RWPE2 (cell line): ENCODE measurements at regions not wholly inside any gene's neighbourhood (a gene's known extent, or its start where the extent isn't known, plus 50 kb on each side); places are given as distances from the start of the nearest gene placed in this dataset.

Experiments
- ATAC-seq: fragments of 200-7000 bp; cut with Tn5 transposase; 3 replicates; pipeline ENCODE4 v1.9.1; 2021; ENCODE audit warnings: low read depth
- DNase-seq: peaks from one replicate; pipeline ENCODE4 v3.0.0-alpha.2; 2020; ENCODE audit warnings: low spot score
- H3K27ac ChIP-seq: fragments of 450-650 bp; 2 replicates; pipeline ENCODE4 v1.5.1; 2017; ENCODE audit warnings: mild to moderate bottlenecking; ENCODE audit not compliant: poor library complexity, severe bottlenecking
- H3K27me3 ChIP-seq: fragments of 250-450 bp; sonication (Bioruptor Pico); 2 replicates; pipeline ENCODE4 v1.5.1; 2021; ENCODE audit warnings: mild to moderate bottlenecking, moderate library complexity; ENCODE audit not compliant: insufficient read depth, poor library complexity, severe bottlenecking
- H3K36me3 ChIP-seq: fragments of 250-450 bp; sonication (Bioruptor Pico); 2 replicates; pipeline ENCODE4 v1.5.1; 2020; ENCODE audit warnings: low read depth, mild to moderate bottlenecking, moderate library complexity
- H3K4me1 ChIP-seq: fragments of 250-450 bp; sonication (Bioruptor Pico); 2 replicates; pipeline ENCODE4 v1.5.1; 2021; ENCODE audit warnings: mild to moderate bottlenecking, moderate library complexity; ENCODE audit not compliant: insufficient read depth, poor library complexity, severe bottlenecking
- H3K4me3 ChIP-seq: fragments of 250-450 bp; sonication (Bioruptor Pico); 2 replicates; pipeline ENCODE4 v1.5.1; 2021; ENCODE audit warnings: mild to moderate bottlenecking, moderate library complexity; ENCODE audit not compliant: severe bottlenecking
- H3K9me3 ChIP-seq: fragments of 250-450 bp; sonication (Bioruptor Pico); 2 replicates; pipeline ENCODE4 v1.5.1; 2021; ENCODE audit warnings: mild to moderate bottlenecking, moderate library complexity; ENCODE audit not compliant: severe bottlenecking
- CTCF ChIP-seq: fragments of 450-650 bp; IDR thresholded peaks from one replicate; pipeline ENCODE4 v1.5.1; 2017; ENCODE audit warnings: mild to moderate bottlenecking, moderate library complexity; ENCODE audit not compliant: poor library complexity, severe bottlenecking

GRCh38 chr6:145336119-145336518 lies 399.2 kb downstream of the EPM2A start:
- no peak overlapping the region for H3K27ac ChIP-seq
- TF ChIP-seq CTCF, result no peak
- H3K4me3 ChIP-seq, result no peak overlapping the region
- H3K4me1 ChIP-seq, result peaks cover 6% of the 10 kb centered on the region
- no peaks in the 10 kb centered on the region for H3K36me3 ChIP-seq
- no peak for ATAC-seq
- no peaks in the 10 kb centered on the region for H3K9me3 ChIP-seq
- no peaks in the 10 kb centered on the region for H3K27me3 ChIP-seq
- no peak for DNase-seq

- Histone ChIP-seq H3K27me3 (no peaks in the 10 kb centered on the region), H3K4me1 (peaks cover 6% of the 10 kb centered on the region), H3K9me3 (no peaks in the 10 kb centered on the region), H3K4me3 (no peak overlapping the region), H3K36me3 (no peaks in the 10 kb centered on the region), H3K27ac (no peak overlapping the region)
- DNase-seq (no peak), ATAC-seq (no peak)
- TF ChIP-seq CTCF, result no peak
Measured at GRCh38 chr6:145339089-145339488, 396.2 kb downstream of the EPM2A start.

- no peak for TF ChIP-seq CTCF
Measured at GRCh38 chr6:145340256-145340655, 395.1 kb downstream of the EPM2A start.

GRCh38 chr6:145345094-145345493 lies 390.2 kb downstream of the EPM2A start:
- H3K36me3 ChIP-seq, result no peaks in the 10 kb centered on the region
- ATAC-seq, result no peak
- TF ChIP-seq CTCF, result no peak
- no peaks in the 10 kb centered on the region for H3K9me3 ChIP-seq
- no peaks in the 10 kb centered on the region for H3K27me3 ChIP-seq
- no peaks in the 10 kb centered on the region for H3K4me1 ChIP-seq
- H3K27ac ChIP-seq, result no peak overlapping the region
- DNase-seq, result no peak
- H3K4me3 ChIP-seq, result no peak overlapping the region

More at GRCh38 chr6:145340256-145340655, 395.1 kb downstream of the EPM2A start:
- ATAC-seq, result no peak
- DNase-seq, result no peak
- H3K27me3 ChIP-seq, result no peaks in the 10 kb centered on the region
- H3K4me1 ChIP-seq, result peaks cover 6% of the 10 kb centered on the region
- H3K4me3 ChIP-seq, result no peak overlapping the region
- no peaks in the 10 kb centered on the region for H3K9me3 ChIP-seq
- H3K27ac ChIP-seq, result no peak overlapping the region
- H3K36me3 ChIP-seq, result no peaks in the 10 kb centered on the region

- H3K9me3 ChIP-seq, result no peaks in the 10 kb centered on the region
- no peaks in the 10 kb centered on the region for H3K36me3 ChIP-seq
- no peak overlapping the region for H3K27ac ChIP-seq
- no peak overlapping the region for H3K4me3 ChIP-seq
- TF ChIP-seq CTCF, result no peak
- DNase-seq, result no peak
- no peaks in the 10 kb centered on the region for H3K4me1 ChIP-seq
- no peak for ATAC-seq
- no peaks in the 10 kb centered on the region for H3K27me3 ChIP-seq
Measured at GRCh38 chr6:145347216-145347615, 388.1 kb downstream of the EPM2A start.
